SK-N-SH (cell line): ENCODE measurements at regions not wholly inside any gene's neighbourhood (a gene's known extent, or its start where the extent isn't known, plus 50 kb on each side); places are given as distances from the start of the nearest gene placed in this dataset.

Source experiments
- CTCF ChIA-PET: fragments of 300-600, 350-600 bp; formaldehyde crosslinking; extraction: SDS; loops from one replicate; lab custom pipeline; 2021; lab: Yijun Ruan, JAX
- POLR2A ChIA-PET: fragments of 350-600 bp; sonication (Branson Sonifier 250); formaldehyde crosslinking; extraction: SDS; loops from one replicate; lab custom pipeline; 2020; ENCODE audit warnings: antibody characterized with exemption, inconsistent platforms; lab: Yijun Ruan, JAX
- DNase-seq: peaks from one replicate; pipeline ENCODE4 v3.0.0; 2012
- H2AFZ ChIP-seq: fragments of 200-600 bp; sonication (generic); 2 replicates; pipeline ENCODE4 v1.8.1; 2016; ENCODE audit warnings: antibody characterized with exemption, mild to moderate bottlenecking, low read depth
- H3F3A ChIP-seq: fragments of 200-600 bp; sonication (generic); replicated peaks from 2 replicates; pipeline ENCODE3; 2016; ENCODE audit warnings: antibody characterized with exemption, mild to moderate bottlenecking; ENCODE audit not compliant: insufficient read depth
- H3K27ac ChIP-seq, 2 experiments: fragments of 200-500 bp in 1 of 2; fragments of 200-600 bp in 1 of 2; sonication (Bioruptor generic) in 1 of 2; sonication (generic), shearing (Covaris generic) in 1 of 2; 2 replicates each; pipeline versions ENCODE4 v1.5.1 to v1.6.1; 2014 to 2016; ENCODE audit warnings: low read depth in 2 of 2, inconsistent platforms in 1 of 2, low read length in 1 of 2, mild to moderate bottlenecking in 1 of 2, mixed read lengths in 1 of 2
- H3K27me3 ChIP-seq: fragments of 200-600 bp; sonication (generic), shearing (Covaris generic); 2 replicates; pipeline ENCODE4 v1.6.1; 2016; ENCODE audit warnings: mixed run types; ENCODE audit not compliant: insufficient read depth
- H3K36me3 ChIP-seq, 2 experiments: fragments of 200-500 bp in 1 of 2; fragments of 200-600 bp in 1 of 2; sonication (Bioruptor generic) in 1 of 2; sonication (generic) in 1 of 2; replicated peaks in 1 of 2; 2 replicates each; pipeline versions ENCODE3 to v1.5.1; 2014 to 2016; ENCODE audit warnings: low read length in 1 of 2, mild to moderate bottlenecking in 1 of 2; ENCODE audit not compliant: insufficient read depth in 2 of 2, control insufficient read depth in 1 of 2
- H3K4me1 ChIP-seq, 2 experiments: fragments of 200-500 bp in 1 of 2; fragments of 200-600 bp in 1 of 2; sonication (Bioruptor generic) in 1 of 2; sonication (generic), shearing (Covaris generic) in 1 of 2; 2 replicates each; pipeline versions ENCODE4 v1.5.1 to v1.6.1; 2014 to 2016; ENCODE audit warnings: low read depth in 1 of 2, low read length in 1 of 2, mixed run types in 1 of 2; ENCODE audit not compliant: insufficient read depth in 2 of 2, control insufficient read depth in 1 of 2
- H3K4me2 ChIP-seq: fragments of 200-600 bp; sonication (generic), shearing (Covaris generic); 2 replicates; pipeline ENCODE4 v1.6.1; 2017; ENCODE audit warnings: mixed run types
- H3K4me3 ChIP-seq, 2 experiments: fragments of 200-500 bp in 1 of 2; fragments of 200-600 bp in 1 of 2; sonication (Bioruptor generic) in 1 of 2; sonication (generic), shearing (Covaris generic) in 1 of 2; 2 replicates each; pipeline versions ENCODE4 v1.5.1 to v1.8.1; 2014 to 2016; ENCODE audit warnings: low read depth in 2 of 2, inconsistent platforms in 1 of 2, low read length in 1 of 2, mild to moderate bottlenecking in 1 of 2, mixed read lengths in 1 of 2, moderate library complexity in 1 of 2
- H3K79me2 ChIP-seq: fragments of 200-600 bp; sonication (generic); 2 replicates; pipeline ENCODE4 v1.8.1; 2017; ENCODE audit warnings: mild to moderate bottlenecking; ENCODE audit not compliant: insufficient read depth
- H3K9ac ChIP-seq: fragments of 200-600 bp; sonication (generic); 2 replicates; pipeline ENCODE4 v1.6.1; 2017; ENCODE audit warnings: mixed run types
- H3K9me2 ChIP-seq: fragments of 200-600 bp; sonication (generic); 2 replicates; pipeline ENCODE4 v1.6.1; 2017; ENCODE audit warnings: mixed run types
- H3K9me3 ChIP-seq: fragments of 200-600 bp; sonication (generic); 2 replicates; pipeline ENCODE4 v1.6.1; 2017; ENCODE audit warnings: mixed run types, mild to moderate bottlenecking, moderate library complexity
- H4K20me1 ChIP-seq: fragments of 200-600 bp; sonication (generic); 2 replicates; pipeline ENCODE4 v1.6.1; 2017; ENCODE audit warnings: mild to moderate bottlenecking, mixed run types; ENCODE audit not compliant: insufficient read depth
- CHD2 ChIP-seq: fragments of 150-350 bp; IDR thresholded peaks from 2 replicates; pipeline ENCODE4 v1.6.1; 2018; ENCODE audit warnings: low read length; ENCODE audit not compliant: partially characterized antibody
- EP300 ChIP-seq, 2 experiments: IDR thresholded peaks; 2 replicates each; pipeline versions ENCODE4 v1.4.0 to v1.6.1; 2012; ENCODE audit warnings: borderline replicate concordance in 1 of 2, low read depth in 1 of 2, low read length in 1 of 2
- FOXJ3 ChIP-seq: sonication (generic); formaldehyde crosslinking; IDR thresholded peaks from 2 replicates; pipeline ENCODE4 v1.5.1; 2020; ENCODE audit warnings: mild to moderate bottlenecking, missing genetic modification reagents
- GATA2 ChIP-seq: sonication (generic); formaldehyde crosslinking; IDR thresholded peaks from 2 replicates; pipeline ENCODE4 v1.5.0; 2020; ENCODE audit warnings: mild to moderate bottlenecking, missing genetic modification reagents
- NFIC ChIP-seq: IDR thresholded peaks from 2 replicates; pipeline ENCODE4 v1.4.0; 2012; ENCODE audit warnings: borderline replicate concordance
- NRF1 ChIP-seq: IDR thresholded peaks from 2 replicates; pipeline ENCODE4 v1.6.1; 2012; ENCODE audit warnings: low read depth, mild to moderate bottlenecking, low read length
- POLR2AphosphoS5 ChIP-seq: IDR thresholded peaks from 2 replicates; pipeline ENCODE4 v1.6.1; 2012; ENCODE audit warnings: low read depth, low read length
- RFX5 ChIP-seq: IDR thresholded peaks from 2 replicates; pipeline ENCODE4 v1.6.1; 2012; ENCODE audit warnings: mild to moderate bottlenecking, improper control_type of control experiment, low read length
- RXRA ChIP-seq: IDR thresholded peaks from 2 replicates; pipeline ENCODE4 v1.4.0; 2012; ENCODE audit warnings: low read depth, mild to moderate bottlenecking, borderline replicate concordance
- SIN3A ChIP-seq: IDR thresholded peaks from 2 replicates; pipeline ENCODE4 v1.6.1; 2012; ENCODE audit warnings: low read depth, mild to moderate bottlenecking, low read length, moderate library complexity, borderline replicate concordance
- SMC3 ChIP-seq: IDR thresholded peaks from 2 replicates; pipeline ENCODE4 v1.6.1; 2012; ENCODE audit warnings: low read depth, low read length, improper control_type of control experiment
- TCF12 ChIP-seq: IDR thresholded peaks from 2 replicates; pipeline ENCODE4 v1.4.0; 2012
- WGBS: methylation state at CpG from one replicate; pipeline ENCODE4 v1.1.6; 2017; ENCODE audit warnings: low lambda C conversion rate; 5-methylcytosine and 5-hydroxymethylcytosine counted together
- TF ChIP-seq, protein P1 (sequence below): IDR thresholded peaks from 2 replicates; pipeline ENCODE4 v1.4.0; 2012; ENCODE audit warnings: low read depth
- TF ChIP-seq, protein P2 (sequence below): IDR thresholded peaks from 2 replicates; pipeline ENCODE4 v1.4.0; 2012; ENCODE audit warnings: low read depth, borderline replicate concordance
- TF ChIP-seq, protein P3 (sequence below): fragments of 200-600 bp; sonication (generic); IDR thresholded peaks from 2 replicates; pipeline ENCODE4 v1.6.1; 2017; ENCODE audit warnings: antibody characterized with exemption, mild to moderate bottlenecking, moderate library complexity
- TF ChIP-seq, protein P4 (sequence below): fragments of 150-350 bp; IDR thresholded peaks from 2 replicates; pipeline ENCODE4 v1.6.1; 2016; ENCODE audit warnings: mild to moderate bottlenecking, low read depth, low read length
- TF ChIP-seq, protein P5 (sequence below): IDR thresholded peaks from 2 replicates; pipeline ENCODE4; 2012

DNA sequence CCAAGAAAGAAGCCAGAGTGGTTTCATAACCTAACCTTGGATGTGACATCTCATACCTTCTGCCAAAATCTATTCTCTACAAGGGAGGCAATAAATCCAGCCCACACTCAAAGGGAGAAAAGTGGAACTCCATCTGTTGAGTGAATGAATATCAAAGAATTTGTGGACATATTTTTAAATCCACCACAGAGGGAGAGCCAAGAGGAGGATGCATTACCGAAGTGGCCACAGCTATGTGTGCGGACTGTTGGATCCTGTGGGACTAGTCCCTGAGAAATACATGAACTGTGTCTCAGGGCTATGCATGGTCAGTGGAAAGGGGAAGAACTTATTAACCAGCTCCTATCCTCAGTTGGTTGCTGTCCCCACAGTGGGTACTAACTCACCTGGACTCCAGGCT lies 273.9 kb downstream of the NUAK1 start:
- CTCF ChIA-PET = no interaction called here

More for the DNA sequence above, 273.9 kb downstream of the NUAK1 start:
- TF ChIP-seq GATA2 (CRISPR knock-in tag) = no peak
- TF ChIP-seq, protein P1, sequence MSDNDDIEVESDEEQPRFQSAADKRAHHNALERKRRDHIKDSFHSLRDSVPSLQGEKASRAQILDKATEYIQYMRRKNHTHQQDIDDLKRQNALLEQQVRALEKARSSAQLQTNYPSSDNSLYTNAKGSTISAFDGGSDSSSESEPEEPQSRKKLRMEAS = no peak
- TF ChIP-seq RFX5 = no peak
- TF ChIP-seq POLR2AphosphoS5 = no peak
- no peak for TF ChIP-seq EP300 (IDR thresholded peaks at IDR 0.05; ENCODE audit: borderline replicate concordance in 1 of 2, low read depth in 1 of 2, low read length in 1 of 2)
- no peak for TF ChIP-seq RXRA
- no peak for TF ChIP-seq TCF12
- no peak for TF ChIP-seq FOXJ3 (CRISPR knock-in tag)
- TF ChIP-seq, protein P2, sequence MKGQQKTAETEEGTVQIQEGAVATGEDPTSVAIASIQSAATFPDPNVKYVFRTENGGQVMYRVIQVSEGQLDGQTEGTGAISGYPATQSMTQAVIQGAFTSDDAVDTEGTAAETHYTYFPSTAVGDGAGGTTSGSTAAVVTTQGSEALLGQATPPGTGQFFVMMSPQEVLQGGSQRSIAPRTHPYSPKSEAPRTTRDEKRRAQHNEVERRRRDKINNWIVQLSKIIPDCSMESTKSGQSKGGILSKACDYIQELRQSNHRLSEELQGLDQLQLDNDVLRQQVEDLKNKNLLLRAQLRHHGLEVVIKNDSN = no peak
- no peak for TF ChIP-seq NRF1
- no peak for TF ChIP-seq CHD2
- TF ChIP-seq, protein P3, sequence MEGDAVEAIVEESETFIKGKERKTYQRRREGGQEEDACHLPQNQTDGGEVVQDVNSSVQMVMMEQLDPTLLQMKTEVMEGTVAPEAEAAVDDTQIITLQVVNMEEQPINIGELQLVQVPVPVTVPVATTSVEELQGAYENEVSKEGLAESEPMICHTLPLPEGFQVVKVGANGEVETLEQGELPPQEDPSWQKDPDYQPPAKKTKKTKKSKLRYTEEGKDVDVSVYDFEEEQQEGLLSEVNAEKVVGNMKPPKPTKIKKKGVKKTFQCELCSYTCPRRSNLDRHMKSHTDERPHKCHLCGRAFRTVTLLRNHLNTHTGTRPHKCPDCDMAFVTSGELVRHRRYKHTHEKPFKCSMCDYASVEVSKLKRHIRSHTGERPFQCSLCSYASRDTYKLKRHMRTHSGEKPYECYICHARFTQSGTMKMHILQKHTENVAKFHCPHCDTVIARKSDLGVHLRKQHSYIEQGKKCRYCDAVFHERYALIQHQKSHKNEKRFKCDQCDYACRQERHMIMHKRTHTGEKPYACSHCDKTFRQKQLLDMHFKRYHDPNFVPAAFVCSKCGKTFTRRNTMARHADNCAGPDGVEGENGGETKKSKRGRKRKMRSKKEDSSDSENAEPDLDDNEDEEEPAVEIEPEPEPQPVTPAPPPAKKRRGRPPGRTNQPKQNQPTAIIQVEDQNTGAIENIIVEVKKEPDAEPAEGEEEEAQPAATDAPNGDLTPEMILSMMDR = no peak
- TF ChIP-seq, protein P4, sequence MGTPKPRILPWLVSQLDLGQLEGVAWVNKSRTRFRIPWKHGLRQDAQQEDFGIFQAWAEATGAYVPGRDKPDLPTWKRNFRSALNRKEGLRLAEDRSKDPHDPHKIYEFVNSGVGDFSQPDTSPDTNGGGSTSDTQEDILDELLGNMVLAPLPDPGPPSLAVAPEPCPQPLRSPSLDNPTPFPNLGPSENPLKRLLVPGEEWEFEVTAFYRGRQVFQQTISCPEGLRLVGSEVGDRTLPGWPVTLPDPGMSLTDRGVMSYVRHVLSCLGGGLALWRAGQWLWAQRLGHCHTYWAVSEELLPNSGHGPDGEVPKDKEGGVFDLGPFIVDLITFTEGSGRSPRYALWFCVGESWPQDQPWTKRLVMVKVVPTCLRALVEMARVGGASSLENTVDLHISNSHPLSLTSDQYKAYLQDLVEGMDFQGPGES = no peak
- TF ChIP-seq SIN3A = no peak
- no peak for TF ChIP-seq NFIC
- no peak for TF ChIP-seq SMC3
- TF ChIP-seq, protein P5, sequence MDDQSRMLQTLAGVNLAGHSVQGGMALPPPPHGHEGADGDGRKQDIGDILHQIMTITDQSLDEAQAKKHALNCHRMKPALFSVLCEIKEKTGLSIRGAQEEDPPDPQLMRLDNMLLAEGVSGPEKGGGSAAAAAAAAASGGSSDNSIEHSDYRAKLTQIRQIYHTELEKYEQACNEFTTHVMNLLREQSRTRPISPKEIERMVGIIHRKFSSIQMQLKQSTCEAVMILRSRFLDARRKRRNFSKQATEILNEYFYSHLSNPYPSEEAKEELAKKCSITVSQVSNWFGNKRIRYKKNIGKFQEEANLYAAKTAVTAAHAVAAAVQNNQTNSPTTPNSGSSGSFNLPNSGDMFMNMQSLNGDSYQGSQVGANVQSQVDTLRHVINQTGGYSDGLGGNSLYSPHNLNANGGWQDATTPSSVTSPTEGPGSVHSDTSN = no peak
- H3F3A ChIP-seq = no peaks in the 10 kb centered on the region
- POLR2A ChIA-PET = no interaction called here
- H3K27me3 ChIP-seq = no peaks in the 10 kb centered on the region
- no peak overlapping the region for H3K4me3 ChIP-seq
- DNase-seq = no peak
- H3K9me2 ChIP-seq = no peaks in the 10 kb centered on the region
- WGBS = 91% methylated on average over 2 of the region's 2 CpGs
- no peak overlapping the region for H3K4me2 ChIP-seq
- no peak overlapping the region for H3K9ac ChIP-seq
- peaks cover under 1% of the 10 kb centered on the region; the same call in 1 of the 2 replicates for H3K9me3 ChIP-seq
- no peak overlapping the region for H2AFZ ChIP-seq
- H4K20me1 ChIP-seq = no peaks in the 10 kb centered on the region
- H3K4me1 ChIP-seq = no peaks in the 10 kb centered on the region
- no peaks in the 10 kb centered on the region for H3K36me3 ChIP-seq
- H3K27ac ChIP-seq = no peak overlapping the region
- no peaks in the 10 kb centered on the region for H3K79me2 ChIP-seq
